C4-2B (cell line): ENCODE measurements at regions not wholly inside any gene's neighbourhood (a gene's known extent, or its start where the extent isn't known, plus 50 kb on each side); places are given as distances from the start of the nearest gene placed in this dataset.

ENCODE experiments used
- ZFX ChIP-seq: fragments of 450-650 bp; IDR thresholded peaks from 2 replicates; pipeline ENCODE4 v1.6.1; 2017
- TF ChIP-seq, protein P1 (sequence below): fragments of 450-650 bp; conservative IDR thresholded peaks from 2 replicates; pipeline ENCODE4 v1.5.1; 2017; ENCODE audit warnings: mild to moderate bottlenecking

DNA sequence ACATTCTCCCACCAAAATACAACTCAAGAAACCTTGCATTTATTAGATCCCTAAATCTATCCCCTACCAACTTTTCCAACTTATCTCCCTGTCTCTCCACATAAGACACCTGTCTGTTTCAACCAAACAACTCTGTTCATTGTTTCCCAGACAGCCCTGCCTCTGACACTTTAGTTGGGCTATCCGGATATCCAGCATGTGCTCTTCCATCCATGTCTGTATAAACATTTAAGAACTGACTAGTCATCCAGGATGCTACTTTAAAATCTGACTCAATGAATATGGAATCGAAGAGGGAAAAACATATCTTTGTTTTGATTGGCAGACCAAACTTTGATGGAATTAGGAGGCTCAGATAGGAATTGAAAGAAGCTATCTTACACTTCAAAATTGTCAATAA lies 143.2 kb upstream of the DCAF8L1 start:
- TF ChIP-seq, protein P1, sequence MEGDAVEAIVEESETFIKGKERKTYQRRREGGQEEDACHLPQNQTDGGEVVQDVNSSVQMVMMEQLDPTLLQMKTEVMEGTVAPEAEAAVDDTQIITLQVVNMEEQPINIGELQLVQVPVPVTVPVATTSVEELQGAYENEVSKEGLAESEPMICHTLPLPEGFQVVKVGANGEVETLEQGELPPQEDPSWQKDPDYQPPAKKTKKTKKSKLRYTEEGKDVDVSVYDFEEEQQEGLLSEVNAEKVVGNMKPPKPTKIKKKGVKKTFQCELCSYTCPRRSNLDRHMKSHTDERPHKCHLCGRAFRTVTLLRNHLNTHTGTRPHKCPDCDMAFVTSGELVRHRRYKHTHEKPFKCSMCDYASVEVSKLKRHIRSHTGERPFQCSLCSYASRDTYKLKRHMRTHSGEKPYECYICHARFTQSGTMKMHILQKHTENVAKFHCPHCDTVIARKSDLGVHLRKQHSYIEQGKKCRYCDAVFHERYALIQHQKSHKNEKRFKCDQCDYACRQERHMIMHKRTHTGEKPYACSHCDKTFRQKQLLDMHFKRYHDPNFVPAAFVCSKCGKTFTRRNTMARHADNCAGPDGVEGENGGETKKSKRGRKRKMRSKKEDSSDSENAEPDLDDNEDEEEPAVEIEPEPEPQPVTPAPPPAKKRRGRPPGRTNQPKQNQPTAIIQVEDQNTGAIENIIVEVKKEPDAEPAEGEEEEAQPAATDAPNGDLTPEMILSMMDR = no peak
- no peak for TF ChIP-seq ZFX
